ENCODE measurements at regions not wholly inside any gene's neighbourhood (a gene's known extent, or its start where the extent isn't known, plus 50 kb on each side); places are given as distances from the start of the nearest gene placed in this dataset.

DNA sequence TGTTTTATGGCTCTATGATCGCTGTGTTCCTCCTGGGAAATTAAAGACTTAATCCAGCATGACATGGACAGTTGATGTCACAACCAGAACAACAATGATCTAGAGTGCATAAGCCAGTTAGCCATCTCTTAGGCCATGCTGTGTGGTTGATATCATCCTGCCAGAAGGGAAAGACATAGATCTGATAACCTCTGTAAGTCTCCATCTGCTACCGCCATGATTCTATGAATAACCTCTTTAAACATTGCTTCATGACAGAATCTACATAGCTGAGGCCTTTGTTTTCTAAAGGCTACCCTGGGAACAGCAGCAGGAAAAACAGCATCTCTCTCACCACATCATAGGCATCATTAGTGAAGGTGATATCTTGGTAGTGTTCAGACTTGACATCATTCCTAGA, 117.6 kb upstream of the PHACTR1 start:
- Histone ChIP-seq H3K27me3 (ENCODE audit: low read depth, low read length) (peaks cover 32% of the 10 kb centered on the region; the same call in 1 of the 2 replicates), H3K27ac (ENCODE audit: low read length) (no peak overlapping the region), H3K9me3 (ENCODE audit: insufficient read depth, low read length) (no peaks in the 10 kb centered on the region), H3K4me1 (ENCODE audit: low read length) (peaks cover 12% of the 10 kb centered on the region), H4K20me1 (ENCODE audit: insufficient read depth, low read length) (no peaks in the 10 kb centered on the region), H3K4me3 (ENCODE audit: low read length) (no peak overlapping the region), H3K9ac (ENCODE audit: low read length) (no peak overlapping the region), H3K36me3 (replicated peaks; ENCODE audit: low read depth, low read length) (no peaks in the 10 kb centered on the region), H3K79me2 (ENCODE audit: low read length) (no peaks in the 10 kb centered on the region), H2AFZ (ENCODE audit: low read depth, low read length) (no peak overlapping the region), H3K4me2 (ENCODE audit: low read length) (no peak overlapping the region)
- TF ChIP-seq, protein P1, sequence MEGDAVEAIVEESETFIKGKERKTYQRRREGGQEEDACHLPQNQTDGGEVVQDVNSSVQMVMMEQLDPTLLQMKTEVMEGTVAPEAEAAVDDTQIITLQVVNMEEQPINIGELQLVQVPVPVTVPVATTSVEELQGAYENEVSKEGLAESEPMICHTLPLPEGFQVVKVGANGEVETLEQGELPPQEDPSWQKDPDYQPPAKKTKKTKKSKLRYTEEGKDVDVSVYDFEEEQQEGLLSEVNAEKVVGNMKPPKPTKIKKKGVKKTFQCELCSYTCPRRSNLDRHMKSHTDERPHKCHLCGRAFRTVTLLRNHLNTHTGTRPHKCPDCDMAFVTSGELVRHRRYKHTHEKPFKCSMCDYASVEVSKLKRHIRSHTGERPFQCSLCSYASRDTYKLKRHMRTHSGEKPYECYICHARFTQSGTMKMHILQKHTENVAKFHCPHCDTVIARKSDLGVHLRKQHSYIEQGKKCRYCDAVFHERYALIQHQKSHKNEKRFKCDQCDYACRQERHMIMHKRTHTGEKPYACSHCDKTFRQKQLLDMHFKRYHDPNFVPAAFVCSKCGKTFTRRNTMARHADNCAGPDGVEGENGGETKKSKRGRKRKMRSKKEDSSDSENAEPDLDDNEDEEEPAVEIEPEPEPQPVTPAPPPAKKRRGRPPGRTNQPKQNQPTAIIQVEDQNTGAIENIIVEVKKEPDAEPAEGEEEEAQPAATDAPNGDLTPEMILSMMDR (IDR thresholded peaks at IDR 0.05; ENCODE audit: low read depth, low read length), result no peak
- TF ChIP-seq EZH2phosphoT487 (IDR thresholded peaks at IDR 0.05; ENCODE audit: low read depth), result no peak

DNA sequence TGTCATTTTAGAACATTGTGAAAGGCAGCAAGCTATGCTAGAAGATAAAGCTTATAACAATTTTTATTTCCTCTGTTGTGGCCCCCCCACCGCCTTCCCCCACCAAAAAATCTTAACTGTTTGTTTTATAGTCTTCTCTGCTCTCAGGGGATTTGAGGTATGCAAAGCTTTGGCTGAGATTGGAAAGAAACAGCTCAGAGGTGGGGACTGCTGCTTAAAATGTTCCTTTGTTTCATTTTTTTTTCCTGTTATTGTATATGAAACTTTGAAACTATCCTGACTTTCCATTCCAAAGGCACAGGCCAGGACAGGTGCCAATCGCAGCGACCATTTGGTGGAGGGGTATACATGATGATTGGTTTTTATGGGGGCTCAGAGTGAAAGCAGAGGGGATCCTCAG, 114.7 kb upstream of the PHACTR1 start:
- Histone ChIP-seq H3K9ac (ENCODE audit: low read length) (no peak overlapping the region), H3K4me3 (ENCODE audit: low read length) (no peak overlapping the region), H3K4me2 (ENCODE audit: low read length) (no peak overlapping the region), H3K27me3 (ENCODE audit: low read depth, low read length) (peaks cover 24% of the 10 kb centered on the region; the same call in 1 of the 2 replicates), H3K4me1 (ENCODE audit: low read length) (peaks cover 11% of the 10 kb centered on the region), H3K79me2 (ENCODE audit: low read length) (no peaks in the 10 kb centered on the region), H2AFZ (ENCODE audit: low read depth, low read length) (no peak overlapping the region), H3K36me3 (replicated peaks; ENCODE audit: low read depth, low read length) (no peaks in the 10 kb centered on the region), H3K9me3 (ENCODE audit: insufficient read depth, low read length) (no peaks in the 10 kb centered on the region), H4K20me1 (ENCODE audit: insufficient read depth, low read length) (no peaks in the 10 kb centered on the region), H3K27ac (ENCODE audit: low read length) (no peak overlapping the region)
- TF ChIP-seq, protein P1 (IDR thresholded peaks at IDR 0.05; ENCODE audit: low read depth, low read length), result no peak
- TF ChIP-seq EZH2phosphoT487 (IDR thresholded peaks at IDR 0.05; ENCODE audit: low read depth), result no peak

DNA sequence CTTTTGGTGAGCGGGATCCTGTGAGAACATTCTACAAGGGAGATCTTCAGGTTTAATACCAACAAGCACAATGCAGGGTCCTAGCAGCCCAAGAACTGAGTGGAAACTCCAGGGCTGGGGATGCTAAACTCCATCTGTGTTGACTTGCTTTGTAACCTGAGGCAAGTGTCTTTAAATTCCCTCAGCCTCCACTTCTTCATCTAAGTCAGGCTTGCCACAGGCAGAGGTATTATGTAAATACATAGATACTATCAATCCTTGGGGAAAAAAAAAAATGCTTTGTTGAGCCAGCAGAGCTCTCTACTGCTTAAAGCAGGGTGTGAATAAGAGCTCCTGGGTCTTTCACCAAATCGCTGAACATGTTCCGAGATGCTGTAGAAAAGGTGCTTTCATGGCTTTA, 114.2 kb upstream of the PHACTR1 start:
- no peak overlapping the region for H3K4me2 ChIP-seq (ENCODE audit: low read length)
- no peak overlapping the region for H3K27ac ChIP-seq (ENCODE audit: low read length)
- H3K79me2 ChIP-seq (ENCODE audit: low read length), result no peaks in the 10 kb centered on the region
- TF ChIP-seq EZH2phosphoT487 (IDR thresholded peaks at IDR 0.05; ENCODE audit: low read depth), result no peak
- TF ChIP-seq, protein P1 (IDR thresholded peaks at IDR 0.05; ENCODE audit: low read depth, low read length), result no peak
- H3K9me3 ChIP-seq (ENCODE audit: insufficient read depth, low read length), result no peaks in the 10 kb centered on the region
- H4K20me1 ChIP-seq (ENCODE audit: insufficient read depth, low read length), result no peaks in the 10 kb centered on the region
- H3K27me3 ChIP-seq (ENCODE audit: low read depth, low read length), result peaks cover 21% of the 10 kb centered on the region; the same call in 1 of the 2 replicates
- H3K4me3 ChIP-seq (ENCODE audit: low read length), result no peak overlapping the region
- peaks cover 11% of the 10 kb centered on the region for H3K4me1 ChIP-seq (ENCODE audit: low read length)
- H3K9ac ChIP-seq (ENCODE audit: low read length), result no peak overlapping the region
- no peak overlapping the region for H2AFZ ChIP-seq (ENCODE audit: low read depth, low read length)
- no peaks in the 10 kb centered on the region for H3K36me3 ChIP-seq (replicated peaks; ENCODE audit: low read depth, low read length)

DNA sequence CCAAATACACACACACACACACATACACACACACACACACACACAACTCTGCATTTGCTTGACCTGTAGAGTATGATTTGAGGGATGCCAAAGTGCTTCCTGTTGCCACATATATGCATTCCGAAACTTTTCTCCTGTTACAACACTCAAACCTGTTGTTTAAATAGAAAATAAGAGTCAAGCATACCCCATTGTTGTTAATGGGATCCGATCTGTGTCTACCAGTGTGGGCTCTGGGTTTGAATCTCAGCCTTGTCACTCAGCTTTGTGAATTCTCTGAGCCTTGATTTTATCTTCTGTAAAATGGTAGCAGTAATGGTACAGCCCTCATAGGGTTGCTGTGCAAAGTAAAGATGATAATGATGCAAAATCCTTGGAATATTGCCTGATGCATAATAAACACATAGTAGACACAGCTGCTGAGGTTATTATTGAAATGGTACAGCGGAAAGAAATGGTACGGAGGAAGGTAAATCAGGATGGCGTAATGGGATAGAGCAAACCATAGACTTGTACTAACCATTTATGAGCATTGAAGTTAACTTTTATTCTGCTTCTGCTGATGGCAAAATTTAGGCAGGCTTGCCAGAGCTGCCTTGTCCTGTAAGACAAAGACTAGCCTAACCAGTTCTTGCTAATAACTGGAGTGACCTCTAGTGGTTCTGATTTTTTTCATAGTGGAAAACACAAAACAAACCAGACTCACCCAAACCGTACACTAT, 113.5 kb upstream of the PHACTR1 start:
- no peaks in the 10 kb centered on the region for H3K79me2 ChIP-seq (ENCODE audit: low read length)
- no peak overlapping the region for H3K4me2 ChIP-seq (ENCODE audit: low read length)
- H2AFZ ChIP-seq (ENCODE audit: low read depth, low read length), result no peak overlapping the region
- no peak overlapping the region for H3K9ac ChIP-seq (ENCODE audit: low read length)
- H3K9me3 ChIP-seq (ENCODE audit: insufficient read depth, low read length), result no peaks in the 10 kb centered on the region
- H4K20me1 ChIP-seq (ENCODE audit: insufficient read depth, low read length), result no peaks in the 10 kb centered on the region
- 0 out of 2 replicates have a peak, but pooled peaks cover 14% of the 10 kb centered on the region for H3K27me3 ChIP-seq (ENCODE audit: low read depth, low read length)
- TF ChIP-seq, protein P1 (IDR thresholded peaks at IDR 0.05; ENCODE audit: low read depth, low read length), result peak; percentile 49
- no peak for TF ChIP-seq EZH2phosphoT487 (IDR thresholded peaks at IDR 0.05; ENCODE audit: low read depth)
- H3K4me1 ChIP-seq (ENCODE audit: low read length), result peaks cover 18% of the 10 kb centered on the region
- no peak overlapping the region for H3K4me3 ChIP-seq (ENCODE audit: low read length)
- H3K27ac ChIP-seq (ENCODE audit: low read length), result no peak overlapping the region
- no peaks in the 10 kb centered on the region for H3K36me3 ChIP-seq (replicated peaks; ENCODE audit: low read depth, low read length)
